BE2C (cell line): ENCODE measurements at regions not wholly inside any gene's neighbourhood (a gene's known extent, or its start where the extent isn't known, plus 50 kb on each side); places are given as distances from the start of the nearest gene placed in this dataset.

ENCODE experiments used
- DNase-seq: peaks from one replicate; pipeline ENCODE4 v3.0.0-alpha.2; 2020
- H3K27me3 ChIP-seq: fragments of 250-450 bp; sonication (Bioruptor Pico); 2 replicates; pipeline ENCODE4 v1.5.1; 2020; ENCODE audit warnings: mild to moderate bottlenecking
- H3K36me3 ChIP-seq: fragments of 250-450 bp; sonication (Bioruptor Pico); 2 replicates; pipeline ENCODE4 v1.5.1; 2020; ENCODE audit warnings: mild to moderate bottlenecking
- H3K4me1 ChIP-seq: fragments of 250-450 bp; sonication (Bioruptor Pico); 2 replicates; pipeline ENCODE4 v1.5.1; 2020
- H3K4me3 ChIP-seq: 2 replicates; pipeline ENCODE4 v1.5.1; 2011; ENCODE audit warnings: low read depth, low read length
- H3K9me3 ChIP-seq: fragments of 250-450 bp; sonication (Bioruptor Pico); 2 replicates; pipeline ENCODE4 v1.5.1; 2020
- TF ChIP-seq, protein P1 (sequence below): IDR thresholded peaks from 2 replicates; pipeline ENCODE4 v1.5.1; 2012; ENCODE audit warnings: mild to moderate bottlenecking, low read depth, low read length

- TF ChIP-seq, protein P1, sequence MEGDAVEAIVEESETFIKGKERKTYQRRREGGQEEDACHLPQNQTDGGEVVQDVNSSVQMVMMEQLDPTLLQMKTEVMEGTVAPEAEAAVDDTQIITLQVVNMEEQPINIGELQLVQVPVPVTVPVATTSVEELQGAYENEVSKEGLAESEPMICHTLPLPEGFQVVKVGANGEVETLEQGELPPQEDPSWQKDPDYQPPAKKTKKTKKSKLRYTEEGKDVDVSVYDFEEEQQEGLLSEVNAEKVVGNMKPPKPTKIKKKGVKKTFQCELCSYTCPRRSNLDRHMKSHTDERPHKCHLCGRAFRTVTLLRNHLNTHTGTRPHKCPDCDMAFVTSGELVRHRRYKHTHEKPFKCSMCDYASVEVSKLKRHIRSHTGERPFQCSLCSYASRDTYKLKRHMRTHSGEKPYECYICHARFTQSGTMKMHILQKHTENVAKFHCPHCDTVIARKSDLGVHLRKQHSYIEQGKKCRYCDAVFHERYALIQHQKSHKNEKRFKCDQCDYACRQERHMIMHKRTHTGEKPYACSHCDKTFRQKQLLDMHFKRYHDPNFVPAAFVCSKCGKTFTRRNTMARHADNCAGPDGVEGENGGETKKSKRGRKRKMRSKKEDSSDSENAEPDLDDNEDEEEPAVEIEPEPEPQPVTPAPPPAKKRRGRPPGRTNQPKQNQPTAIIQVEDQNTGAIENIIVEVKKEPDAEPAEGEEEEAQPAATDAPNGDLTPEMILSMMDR = no peak
- no peak overlapping the region for H3K4me3 ChIP-seq
- H3K36me3 ChIP-seq = peaks cover 1% of the 10 kb centered on the region
- H3K27me3 ChIP-seq = no peaks in the 10 kb centered on the region
- H3K9me3 ChIP-seq = no peaks in the 10 kb centered on the region
- H3K4me1 ChIP-seq = peaks cover 80% of the 10 kb centered on the region
- no peak for DNase-seq
Observed at GRCh38 chr17:77436481-77436880, 295.7 kb downstream of the SEC14L1 start.

DNA sequence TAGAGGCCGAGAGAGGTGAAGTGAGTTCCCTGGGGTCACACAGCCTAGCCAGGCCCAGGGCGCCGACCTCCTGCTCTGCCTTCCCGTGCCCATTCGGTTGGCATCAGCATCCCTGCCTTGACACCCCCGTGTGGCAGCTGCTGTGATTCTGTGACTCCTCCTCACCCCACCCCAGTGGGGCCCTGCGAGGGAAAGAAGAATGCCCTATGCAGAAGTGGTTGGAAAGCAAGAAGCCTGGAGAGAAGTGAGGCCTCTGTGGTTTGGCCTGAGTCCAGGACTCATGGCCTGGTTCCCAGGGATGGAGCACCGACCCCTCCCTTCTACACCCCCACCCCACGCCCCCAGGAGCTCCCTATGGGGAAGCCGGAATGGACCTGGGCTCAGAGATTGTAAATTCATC, 296.2 kb downstream of the SEC14L1 start:
- TF ChIP-seq, protein P1 = no peak
- DNase-seq = no peak
- Histone ChIP-seq H3K4me3 (no peak overlapping the region), H3K9me3 (no peaks in the 10 kb centered on the region), H3K27me3 (no peaks in the 10 kb centered on the region), H3K4me1 (peaks cover 85% of the 10 kb centered on the region), H3K36me3 (peaks cover 3% of the 10 kb centered on the region)

DNA sequence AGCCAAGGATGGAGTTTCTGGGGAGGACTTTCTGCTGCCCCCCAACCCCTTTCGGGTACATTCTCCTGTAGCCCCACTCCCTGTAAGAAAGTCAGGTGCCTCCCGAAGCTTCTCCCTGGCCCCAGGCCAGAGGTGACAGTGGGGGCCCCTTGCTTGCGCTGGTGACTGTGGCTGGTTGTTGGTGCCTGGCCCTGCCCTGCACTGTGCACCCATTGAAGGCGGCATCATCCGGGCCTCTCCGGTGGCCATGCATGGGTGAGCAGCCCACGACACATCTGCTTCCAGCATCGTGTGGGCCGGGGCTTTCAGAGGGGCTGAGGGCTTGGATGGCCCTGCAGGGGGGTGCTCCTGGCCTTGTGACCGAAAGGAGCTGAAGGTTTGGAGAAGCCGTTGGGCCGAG, 297.0 kb downstream of the SEC14L1 start:
- peaks cover 3% of the 10 kb centered on the region for H3K36me3 ChIP-seq
- TF ChIP-seq, protein P1 = no peak
- peaks cover 82% of the 10 kb centered on the region for H3K4me1 ChIP-seq
- H3K27me3 ChIP-seq = no peaks in the 10 kb centered on the region
- no peak for DNase-seq
- H3K9me3 ChIP-seq = no peaks in the 10 kb centered on the region
- no peak overlapping the region for H3K4me3 ChIP-seq

- DNase-seq = no peak
- H3K4me1 ChIP-seq = peaks cover 74% of the 10 kb centered on the region
Observed at GRCh38 chr17:77438241-77439188, 297.7 kb downstream of the SEC14L1 start.

DNA sequence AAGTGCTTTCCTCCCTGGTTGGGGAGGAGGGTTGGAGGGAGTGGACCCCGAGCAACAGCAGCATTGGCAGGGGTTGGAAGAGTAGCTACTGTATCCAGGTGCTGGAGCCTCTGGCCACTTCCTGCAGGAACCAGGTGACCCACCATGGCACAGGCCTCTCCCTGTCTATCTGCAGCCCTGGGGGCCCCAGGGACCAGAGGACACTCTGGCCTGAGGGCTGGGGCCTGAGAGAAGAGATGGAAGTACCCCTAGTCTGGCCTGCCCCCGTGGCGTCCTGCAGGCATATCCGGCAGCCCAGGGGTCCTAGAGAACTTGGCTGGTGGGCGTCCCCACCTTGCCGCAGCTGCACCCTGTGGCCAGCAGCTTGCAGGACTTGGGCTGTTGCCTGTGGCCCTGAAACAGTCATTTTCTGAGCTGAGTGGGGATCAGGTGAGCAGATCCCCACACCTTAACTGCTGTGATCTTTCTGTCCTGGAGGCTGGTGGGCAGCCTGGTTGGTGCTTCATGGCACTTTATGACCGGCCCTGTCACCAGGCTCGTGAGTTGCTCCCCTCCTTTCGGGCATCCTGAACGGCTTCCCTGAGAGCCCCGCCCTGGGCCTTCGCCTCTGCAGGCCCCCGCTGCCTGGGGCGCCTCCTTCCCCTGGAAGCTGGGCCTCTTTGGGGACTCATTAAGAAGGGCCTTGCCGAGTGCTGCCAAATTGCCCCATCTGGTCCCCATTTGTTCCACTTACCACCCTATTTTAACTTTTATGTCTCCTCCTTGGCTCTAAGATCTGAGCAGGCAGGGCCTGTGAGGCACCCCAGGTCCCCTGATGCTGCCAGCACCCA, 298.6 kb downstream of the SEC14L1 start:
- TF ChIP-seq, protein P1 = no peak
- no peak for DNase-seq

More at GRCh38 chr17:77438241-77439188, 297.7 kb downstream of the SEC14L1 start:
- no peaks in the 10 kb centered on the region for H3K9me3 ChIP-seq
- peaks cover 3% of the 10 kb centered on the region for H3K36me3 ChIP-seq
- TF ChIP-seq, protein P1 = no peak
- no peaks in the 10 kb centered on the region for H3K27me3 ChIP-seq
- H3K4me3 ChIP-seq = no peak overlapping the region

More for the DNA sequence above, 298.6 kb downstream of the SEC14L1 start:
- H3K9me3 ChIP-seq = no peaks in the 10 kb centered on the region
- H3K4me1 ChIP-seq = peaks cover 65% of the 10 kb centered on the region
- peaks cover 3% of the 10 kb centered on the region for H3K36me3 ChIP-seq
- no peaks in the 10 kb centered on the region for H3K27me3 ChIP-seq
- no peak overlapping the region for H3K4me3 ChIP-seq
